GM12874 (cell line): ENCODE measurements at regions not wholly inside any gene's neighbourhood (a gene's known extent, or its start where the extent isn't known, plus 50 kb on each side); places are given as distances from the start of the nearest gene placed in this dataset.

Experiments
- CTCF ChIP-seq: IDR thresholded peaks from 2 replicates; pipeline ENCODE4 v1.5.1; 2011; ENCODE audit warnings: low read depth, mild to moderate bottlenecking, control low read depth, low read length, moderate library complexity; ENCODE audit not compliant: insufficient read depth

GRCh38 chr4:111712093-111712677 is 433.1 kb upstream of the FAM241A start:
- no peak for TF ChIP-seq CTCF

- no peak for TF ChIP-seq CTCF
Measured at GRCh38 chr4:111713276-111713675, 432.0 kb upstream of the FAM241A start.

GRCh38 chr4:111717921-111718320 is 427.3 kb upstream of the FAM241A start:
- TF ChIP-seq CTCF: no peak

GRCh38 chr4:111718763-111719559 is 426.3 kb upstream of the FAM241A start:
- no peak for TF ChIP-seq CTCF

- no peak for TF ChIP-seq CTCF
Measured at GRCh38 chr4:111720866-111721265, 424.4 kb upstream of the FAM241A start.

- TF ChIP-seq CTCF: no peak
Measured at GRCh38 chr4:111722213-111722720, 423.0 kb upstream of the FAM241A start.

- TF ChIP-seq CTCF: no peak
Measured at GRCh38 chr4:111736516-111736915, 408.7 kb upstream of the FAM241A start.
